NCI-H1930 (cell line): ENCODE measurements at regions not wholly inside any gene's neighbourhood (a gene's known extent, or its start where the extent isn't known, plus 50 kb on each side); places are given as distances from the start of the nearest gene placed in this dataset.
"Not testable (repeated sequence)": the region's sequence is repeated elsewhere in the genome, so short reads cannot be mapped to it uniquely, and the experiment has no call there.

Experiments used
- DNase-seq, 2 experiments: peaks; one replicate each; lab custom pipeline; 2025; lab: John Stamatoyannopoulos, UW

DNA sequence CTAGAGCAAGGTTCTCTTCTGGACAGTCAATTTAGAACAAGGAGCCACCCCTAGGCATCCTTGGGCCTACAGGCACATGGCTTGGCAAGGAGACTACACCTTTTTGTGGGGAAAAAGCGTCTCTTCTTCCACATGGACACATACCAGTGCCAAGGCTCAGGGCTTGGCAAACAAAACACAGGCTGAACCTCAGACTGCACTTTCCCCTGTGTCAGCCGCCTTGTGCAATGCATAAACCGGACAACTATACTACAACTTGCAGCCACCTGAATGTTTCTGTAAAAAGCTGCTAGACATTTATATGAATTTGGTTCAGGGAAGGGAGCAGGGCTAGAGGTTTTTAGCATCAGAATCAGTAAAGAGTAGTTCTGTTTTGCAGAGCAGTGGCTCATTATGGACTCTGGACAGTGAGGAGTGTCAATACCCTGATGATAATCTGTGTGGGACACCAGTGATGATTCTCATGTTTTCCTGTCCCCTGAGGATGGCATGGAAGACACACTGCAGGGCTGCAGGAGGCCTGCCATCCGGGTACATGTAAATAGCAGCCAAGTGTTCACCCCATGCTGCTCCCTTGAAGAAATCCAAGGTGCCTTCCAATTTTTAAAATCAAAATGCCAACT is 118.9 kb downstream of the GATA3 start:
- DNase-seq = no peak

DNA sequence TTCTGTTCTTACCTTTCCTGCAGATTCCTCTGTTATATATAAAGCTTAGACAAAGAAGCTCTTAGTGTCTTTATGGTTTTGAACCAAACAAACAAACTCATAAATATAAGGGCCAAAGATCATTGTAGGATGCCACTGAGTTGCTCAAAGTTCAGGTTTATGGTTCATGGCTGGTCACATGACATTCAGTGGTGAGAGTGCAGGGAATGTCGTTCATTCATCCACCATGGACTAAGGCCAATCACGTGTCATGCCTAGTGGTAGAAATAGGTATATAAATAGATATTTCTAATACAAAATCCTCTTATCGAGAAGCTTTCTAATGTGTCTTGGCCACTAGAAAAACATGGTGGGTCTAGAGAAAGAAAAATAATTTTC is 119.4 kb downstream of the GATA3 start:
- no peak for DNase-seq

DNA sequence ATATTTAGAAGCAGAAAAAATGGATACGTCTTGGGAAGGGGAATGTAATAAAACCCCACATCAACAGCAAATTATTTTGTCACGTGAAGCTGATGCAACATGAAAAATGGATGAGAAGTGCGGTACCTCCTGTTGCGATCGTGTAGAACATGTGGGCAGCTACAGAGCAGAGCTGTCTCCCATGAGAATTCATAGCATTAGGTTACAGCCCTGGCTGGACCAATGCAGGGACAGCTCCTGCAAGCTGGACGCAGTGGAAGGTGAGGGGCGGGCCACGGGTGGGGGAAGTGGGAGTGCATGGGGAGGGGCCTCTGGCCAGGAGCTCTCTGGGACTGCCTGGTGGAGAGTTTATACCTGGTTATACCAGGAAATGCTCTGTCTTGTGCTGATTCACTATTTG is 120.3 kb downstream of the GATA3 start:
- peak in 1 of 2 experiments; percentile 0 for DNase-seq

DNA sequence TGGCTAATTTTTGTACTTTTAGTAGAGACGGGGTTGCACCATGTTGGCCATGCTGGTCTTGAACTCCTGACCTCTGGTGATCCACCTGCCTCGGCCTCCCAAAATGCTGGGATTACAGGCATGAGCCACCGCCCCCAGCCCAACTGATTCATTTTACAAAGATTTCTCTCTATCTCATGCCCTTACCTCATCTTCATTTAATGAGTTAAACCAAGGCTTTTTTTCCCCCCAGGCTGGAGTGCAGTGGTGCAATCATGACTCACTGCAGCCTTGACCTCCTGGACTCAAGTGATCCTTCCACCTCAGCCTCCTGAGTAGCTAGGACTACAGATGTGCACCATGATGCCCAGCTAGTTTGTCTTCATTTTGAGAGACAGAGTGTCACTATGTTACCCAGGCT is 123.0 kb downstream of the GATA3 start:
- not testable (repeated sequence) for DNase-seq

DNA sequence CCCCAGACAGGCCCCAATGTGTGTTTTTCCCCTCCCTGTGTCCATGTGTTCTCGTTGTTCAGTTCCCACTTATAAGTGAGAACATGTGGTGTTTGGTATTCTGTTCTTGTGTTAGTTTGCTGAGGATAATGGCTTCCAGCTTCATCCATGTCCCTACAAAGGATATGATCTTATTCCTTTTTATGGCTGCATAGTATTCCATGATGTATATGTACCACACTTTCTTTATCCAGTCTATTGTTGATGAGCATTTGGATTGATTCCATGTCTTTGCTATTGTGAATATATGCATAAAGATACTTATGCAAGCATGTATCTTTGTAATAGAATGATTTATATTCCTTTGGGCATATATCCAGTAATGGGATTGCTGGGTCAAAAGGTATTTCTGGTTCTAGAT is 125.3 kb downstream of the GATA3 start:
- DNase-seq = not testable (repeated sequence)

DNA sequence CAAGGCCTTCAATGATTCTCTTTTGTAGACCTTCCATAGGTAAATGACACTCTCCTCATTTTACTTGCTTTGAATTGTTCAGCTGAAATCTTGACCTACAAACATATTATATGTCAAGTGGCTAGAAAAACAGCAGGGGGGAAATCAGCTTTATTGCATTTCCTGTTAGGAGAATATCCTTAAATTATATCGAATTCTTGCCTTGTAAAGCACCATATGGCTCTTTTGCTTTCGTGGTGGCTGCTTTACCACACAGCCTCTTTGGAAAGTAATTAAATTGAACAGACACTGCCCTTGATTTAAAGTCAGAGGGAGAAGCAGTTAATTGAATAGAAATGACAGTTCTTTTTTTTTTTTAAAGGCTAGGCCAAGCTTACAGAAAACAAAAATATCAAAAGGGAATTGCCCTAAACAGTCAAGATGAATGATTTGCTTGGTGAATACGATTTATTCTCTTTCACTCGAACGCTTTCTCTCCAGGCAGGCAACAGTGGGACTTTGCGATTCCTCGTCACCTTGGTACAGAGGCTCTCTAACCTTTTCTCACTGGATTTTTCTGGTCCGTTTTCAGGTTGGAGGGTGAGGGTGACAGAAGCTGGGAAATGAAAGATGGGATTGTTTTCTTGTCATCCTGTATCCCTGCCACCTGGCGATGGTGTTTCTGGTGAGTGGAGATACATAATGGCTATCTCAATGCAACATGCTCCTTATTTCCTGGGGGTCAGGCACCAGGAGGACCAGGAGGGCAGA is 126.0 kb downstream of the GATA3 start:
- no peak for DNase-seq

DNA sequence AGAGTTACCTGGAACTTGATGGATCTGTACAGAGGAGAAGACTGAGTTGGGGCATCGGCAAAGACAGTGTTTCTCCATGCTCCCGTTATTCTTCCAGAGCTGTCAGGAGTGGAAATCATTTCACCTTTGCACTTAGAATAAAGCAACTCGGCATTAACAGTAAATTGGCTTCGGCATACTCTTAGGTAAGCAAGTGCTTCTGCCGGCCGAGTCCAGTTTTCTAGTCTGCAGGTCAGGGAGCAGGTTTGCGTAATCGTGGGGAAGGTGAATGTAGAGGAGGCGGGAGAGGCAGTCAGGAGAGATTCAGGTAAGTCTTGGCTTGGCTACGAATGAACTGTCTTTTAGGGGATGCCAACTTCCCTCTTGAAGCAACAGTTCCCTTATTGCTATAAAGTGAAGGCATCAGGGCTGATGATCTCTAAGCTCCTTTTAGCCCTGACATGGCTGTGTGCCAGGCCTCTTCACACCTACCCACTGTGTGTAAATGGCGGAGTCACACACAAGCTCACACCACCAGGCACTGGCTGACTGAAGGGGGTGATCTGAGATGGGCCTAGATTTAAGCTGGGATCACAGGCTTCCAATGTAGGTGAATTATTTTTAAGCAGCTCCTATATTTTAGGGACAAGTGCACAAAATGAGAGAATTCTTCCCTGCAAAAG is 127.1 kb downstream of the GATA3 start:
- no peak for DNase-seq

DNA sequence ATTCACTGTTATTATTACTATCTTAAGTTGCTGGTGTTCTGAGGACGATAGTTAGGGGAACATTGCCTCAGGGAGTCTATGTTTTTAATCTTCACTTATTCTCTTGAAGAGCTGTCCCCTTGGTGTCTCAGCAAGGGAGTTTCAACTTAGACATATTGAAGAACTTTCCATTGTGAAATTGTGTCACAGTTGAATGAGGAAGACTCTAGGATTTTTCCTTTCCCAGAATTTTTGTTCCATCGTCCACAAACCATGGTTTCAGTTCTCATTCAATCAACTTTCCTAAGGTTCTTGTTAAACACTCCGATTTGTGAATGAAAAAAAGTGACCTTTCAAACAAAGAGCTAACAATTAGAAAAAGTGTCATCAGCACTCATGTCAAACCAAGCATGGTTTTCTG is 128.3 kb downstream of the GATA3 start:
- DNase-seq = no peak

DNA sequence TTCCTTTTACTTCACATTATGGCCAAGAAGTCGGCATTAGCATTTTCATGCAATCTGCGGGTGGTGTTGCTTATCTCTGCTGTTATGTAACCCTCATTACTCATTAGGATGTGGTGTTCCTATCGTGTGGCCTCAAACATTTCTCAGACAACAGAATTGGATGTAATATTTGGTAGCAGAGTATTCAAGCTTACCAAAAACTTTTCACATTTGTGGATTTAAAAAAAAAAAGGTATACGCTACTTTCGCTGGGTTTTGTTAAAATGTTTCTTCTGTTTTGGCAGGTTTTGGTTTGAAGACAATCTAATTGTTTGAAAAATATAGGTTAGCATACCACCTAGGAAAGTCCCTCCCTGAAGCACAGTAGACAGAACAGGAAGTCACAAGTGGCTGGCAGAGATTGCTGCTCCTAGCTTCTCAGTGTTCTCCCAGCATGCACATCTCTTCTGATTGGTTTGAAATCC is 128.8 kb downstream of the GATA3 start:
- DNase-seq = no peak

DNA sequence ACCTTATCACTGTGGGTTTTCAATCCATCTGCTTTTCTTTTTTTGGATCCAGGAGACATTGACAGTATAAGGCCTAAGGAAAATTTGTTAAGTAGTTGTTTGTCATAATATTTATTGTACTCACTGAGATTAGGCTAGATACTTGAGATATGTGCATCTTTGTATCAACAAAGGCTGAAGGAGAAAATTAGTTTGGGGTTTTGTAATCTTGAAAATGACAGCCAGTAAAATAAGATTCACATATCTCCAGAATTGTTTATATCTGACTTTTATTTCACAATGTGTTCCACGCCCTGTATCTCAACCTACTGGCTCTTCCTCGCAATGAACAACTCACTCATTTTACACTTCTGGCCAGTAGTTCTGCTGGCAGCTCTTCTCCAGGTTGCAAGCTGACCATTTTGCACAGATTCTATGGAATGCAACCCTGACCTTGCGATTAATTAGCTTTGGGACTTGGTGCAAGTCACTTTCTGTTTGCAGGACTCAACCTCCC is 132.7 kb downstream of the GATA3 start:
- DNase-seq = no peak

DNA sequence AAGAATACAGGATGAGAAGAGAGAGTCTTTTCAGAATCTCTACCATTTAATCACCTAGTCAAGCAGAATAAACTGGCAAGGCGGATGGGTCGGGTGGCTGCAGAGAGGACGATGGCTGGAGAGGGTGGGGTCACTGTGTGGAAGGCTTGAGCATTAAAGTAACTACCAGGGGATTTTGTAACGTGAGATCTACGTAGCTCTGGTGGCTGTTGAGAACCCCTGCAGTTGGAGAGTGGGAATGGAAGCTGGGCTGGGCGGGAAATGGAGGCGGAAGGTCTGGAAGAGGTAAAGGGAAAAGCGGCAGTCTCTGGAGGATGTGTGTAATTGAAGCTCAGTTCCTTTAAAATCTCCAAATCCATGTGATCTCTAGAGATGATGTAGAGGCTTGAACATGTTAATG is 135.0 kb downstream of the GATA3 start:
- no peak for DNase-seq

DNA sequence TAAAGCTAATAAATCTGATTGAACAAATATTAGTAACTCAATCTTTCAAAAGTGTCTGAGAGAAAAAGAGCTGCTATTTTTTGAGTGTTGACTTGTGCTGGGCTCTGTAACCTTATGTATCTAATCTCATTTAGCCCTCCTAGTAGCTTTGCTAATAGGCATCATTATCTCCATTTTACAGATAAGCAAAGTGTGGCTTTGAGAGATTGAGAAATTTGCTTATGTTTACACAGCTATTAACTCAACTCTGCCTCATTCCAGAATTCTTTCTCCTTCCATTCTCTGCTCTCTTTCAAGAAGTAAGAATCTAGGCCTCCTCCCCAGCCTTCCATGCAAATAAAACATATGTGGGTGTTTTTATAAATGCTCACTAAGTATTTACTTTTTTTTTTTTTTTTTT is 137.8 kb downstream of the GATA3 start:
- no peak for DNase-seq

DNA sequence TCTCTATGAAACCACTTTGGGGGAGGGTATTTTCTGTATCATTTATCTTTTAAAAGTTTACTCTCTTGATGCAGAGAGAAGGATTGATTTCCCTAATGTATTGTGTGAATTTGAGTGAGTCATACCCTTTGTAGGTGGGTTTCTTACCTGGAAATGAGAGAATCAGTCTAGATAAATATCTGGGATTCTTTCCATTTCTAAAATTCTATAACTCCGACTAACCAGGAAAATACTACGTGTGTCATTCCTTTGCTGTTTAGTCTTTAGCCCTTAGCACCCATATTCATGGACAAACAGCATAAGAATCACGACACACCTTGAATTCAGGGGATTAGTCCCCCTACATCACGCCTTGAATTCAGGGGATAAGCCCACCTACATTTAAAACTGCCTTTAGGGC is 139.1 kb downstream of the GATA3 start:
- no peak for DNase-seq

DNA sequence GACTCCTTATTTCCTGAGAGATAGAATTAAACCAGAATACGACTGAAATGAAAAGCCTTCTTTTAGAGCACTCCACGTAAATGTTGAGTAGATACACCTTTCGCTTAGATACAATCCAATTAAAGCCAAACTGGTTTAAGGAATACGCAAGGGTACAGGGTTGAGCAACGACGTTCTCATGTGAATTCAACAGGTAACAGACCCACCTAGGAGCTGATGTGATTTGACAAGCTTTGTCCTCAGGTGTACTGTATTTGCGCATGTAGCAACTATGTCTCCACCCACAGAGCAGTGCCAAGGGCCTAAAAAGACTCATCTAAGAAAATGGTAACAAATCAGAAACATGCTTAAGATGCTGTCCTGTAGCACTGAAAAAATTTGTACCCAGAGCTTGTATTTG is 139.6 kb downstream of the GATA3 start:
- no peak for DNase-seq

DNA sequence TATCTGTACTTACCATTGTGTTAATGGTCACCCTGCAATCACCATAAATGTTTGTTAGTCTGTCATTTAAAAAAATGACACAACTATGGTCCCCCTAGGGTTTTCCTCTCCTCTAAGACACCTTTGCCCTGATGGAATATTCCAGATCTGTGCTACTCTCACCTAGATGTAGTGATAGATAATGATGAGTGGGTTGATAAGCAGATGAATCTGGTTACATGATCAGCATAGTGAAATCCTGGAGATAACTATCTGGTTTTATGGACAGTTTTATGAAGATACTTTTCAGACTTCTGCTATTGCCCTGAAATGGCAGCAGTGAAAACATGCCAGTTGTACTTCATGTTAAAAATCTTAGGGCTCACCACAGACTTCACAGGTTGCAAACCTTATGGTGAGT is 152.4 kb downstream of the GATA3 start:
- no peak for DNase-seq

DNA sequence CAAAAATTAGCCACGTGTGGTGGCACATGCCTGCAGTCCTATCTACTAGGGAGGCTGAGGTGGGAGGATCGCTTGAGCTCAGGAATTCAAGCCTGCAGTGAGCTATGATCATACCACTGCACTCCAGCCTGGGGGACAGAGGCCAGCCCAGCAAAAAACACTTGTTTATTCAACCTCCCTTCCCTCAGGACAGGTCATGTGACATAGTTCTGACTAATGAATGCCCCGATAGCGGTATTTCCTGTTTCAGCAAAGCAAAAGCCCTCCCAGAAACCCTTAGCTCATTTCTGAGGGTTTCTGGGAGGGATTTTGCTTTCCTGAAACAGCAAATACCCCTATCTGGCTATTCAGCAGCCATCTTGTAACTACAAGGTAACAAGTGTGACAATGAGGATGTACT is 157.1 kb downstream of the GATA3 start:
- no peak for DNase-seq

DNA sequence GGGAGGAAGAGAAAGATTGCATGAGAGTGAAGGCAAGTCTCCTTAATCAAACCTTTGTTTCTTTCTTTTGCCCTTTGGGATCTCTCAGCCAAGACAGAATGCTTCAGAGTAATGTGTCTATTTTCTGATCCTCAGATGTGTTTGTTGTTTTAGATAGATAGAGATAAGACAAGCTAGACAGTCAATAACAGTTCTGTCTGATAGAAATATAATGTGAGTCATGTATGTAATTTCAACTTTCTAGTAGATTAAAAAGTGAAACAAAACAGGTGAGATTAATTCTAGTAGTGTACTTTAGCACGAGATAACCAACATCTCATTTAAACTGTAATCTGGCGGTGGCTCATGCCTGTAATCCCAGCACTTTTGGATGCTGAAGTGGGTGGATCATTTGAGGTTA is 159.2 kb downstream of the GATA3 start:
- DNase-seq = no peak

DNA sequence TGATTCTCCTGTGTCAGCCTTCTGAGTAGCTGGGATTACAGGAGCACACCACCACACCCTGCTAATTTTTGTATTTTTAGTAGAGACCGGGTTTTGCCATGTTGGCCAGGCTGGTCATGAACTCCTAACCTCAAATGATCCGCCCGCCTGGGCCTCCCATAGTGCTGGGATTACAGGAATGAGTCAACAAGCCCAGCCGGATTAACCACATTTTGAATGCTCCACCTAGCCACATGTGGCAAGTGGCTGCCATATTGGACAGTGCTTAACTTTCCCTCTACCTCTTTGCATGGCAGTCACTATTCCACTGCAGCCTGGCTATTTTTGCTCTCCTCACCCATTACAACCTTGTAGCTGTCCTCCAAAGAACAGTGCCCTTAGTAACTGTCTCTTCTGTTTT is 160.1 kb downstream of the GATA3 start:
- no peak for DNase-seq

DNA sequence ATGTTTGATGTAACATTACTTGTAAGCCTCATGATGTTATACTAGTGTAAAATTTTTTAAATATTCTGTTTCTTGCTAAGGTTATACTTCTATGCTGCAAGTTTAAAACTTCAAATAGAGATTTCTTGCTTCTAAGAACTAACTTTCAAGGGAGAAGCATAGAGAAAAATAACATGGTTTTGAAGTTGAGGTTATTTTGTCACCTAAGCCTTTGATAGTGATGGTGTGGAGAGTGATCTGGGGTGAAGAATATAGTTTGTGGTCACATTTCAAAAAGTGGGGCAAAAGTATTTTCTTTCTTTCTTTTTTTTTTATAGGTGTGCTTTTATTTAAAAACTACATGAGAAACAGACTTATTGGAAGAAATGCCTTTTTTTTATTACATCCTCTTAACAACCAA is 162.4 kb downstream of the GATA3 start:
- no peak for DNase-seq

DNA sequence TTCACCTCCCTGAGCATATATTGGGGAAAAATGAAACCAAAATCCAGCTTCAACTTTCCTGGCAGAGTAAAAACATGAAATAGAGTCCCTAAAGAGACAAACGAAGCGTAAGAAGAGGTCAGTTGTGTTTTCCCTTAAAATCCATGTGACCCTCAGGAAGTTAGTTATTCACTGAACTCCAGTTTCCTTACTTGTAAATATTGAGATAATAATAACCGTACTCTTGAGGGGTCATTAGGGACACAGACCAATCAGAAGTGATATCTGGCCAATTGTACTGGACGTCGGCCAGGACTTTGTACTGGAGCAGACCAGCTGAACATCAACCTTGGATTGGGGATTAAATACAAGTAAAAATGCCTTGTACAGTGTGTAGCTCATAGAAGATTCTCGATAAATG is 167.0 kb downstream of the GATA3 start:
- DNase-seq = no peak

DNA sequence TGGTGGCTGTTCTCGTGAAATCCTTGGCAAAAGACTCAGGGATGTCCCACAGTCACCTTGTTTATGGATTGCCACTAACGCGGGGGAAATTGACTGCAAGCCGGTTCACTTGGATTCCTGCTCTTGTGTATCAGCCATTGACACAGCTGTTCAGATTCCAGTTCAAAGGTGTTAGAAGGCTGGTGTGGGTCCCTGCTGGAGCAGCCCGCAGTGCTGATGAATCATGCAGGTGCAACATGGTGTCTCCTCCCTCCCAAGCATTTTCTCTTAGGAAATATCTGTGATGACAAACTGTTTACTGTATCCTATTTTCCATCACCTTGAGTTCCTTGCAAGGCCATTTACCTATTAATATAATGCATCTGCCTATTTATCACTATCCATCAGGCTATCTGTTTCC is 170.1 kb downstream of the GATA3 start:
- DNase-seq = no peak

DNA sequence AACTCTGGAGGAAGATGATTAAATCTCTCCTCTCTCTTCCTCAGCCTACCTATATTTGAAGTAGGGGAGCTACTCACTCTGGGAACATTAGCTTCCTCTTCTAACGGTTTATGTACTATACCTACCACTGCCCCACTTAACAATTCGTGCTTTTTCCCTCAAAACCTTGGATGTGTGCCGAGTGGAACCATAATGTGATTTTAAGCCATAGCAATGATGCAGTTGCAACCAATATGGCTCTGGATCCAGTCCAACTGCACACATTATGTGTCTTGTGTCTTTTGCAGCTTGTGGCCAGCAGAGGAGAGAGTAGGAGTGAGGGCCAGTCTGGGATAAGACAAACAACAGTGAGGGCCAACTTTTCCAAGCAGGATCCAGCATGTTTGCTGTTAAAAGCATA is 170.7 kb downstream of the GATA3 start:
- DNase-seq = no peak

DNA sequence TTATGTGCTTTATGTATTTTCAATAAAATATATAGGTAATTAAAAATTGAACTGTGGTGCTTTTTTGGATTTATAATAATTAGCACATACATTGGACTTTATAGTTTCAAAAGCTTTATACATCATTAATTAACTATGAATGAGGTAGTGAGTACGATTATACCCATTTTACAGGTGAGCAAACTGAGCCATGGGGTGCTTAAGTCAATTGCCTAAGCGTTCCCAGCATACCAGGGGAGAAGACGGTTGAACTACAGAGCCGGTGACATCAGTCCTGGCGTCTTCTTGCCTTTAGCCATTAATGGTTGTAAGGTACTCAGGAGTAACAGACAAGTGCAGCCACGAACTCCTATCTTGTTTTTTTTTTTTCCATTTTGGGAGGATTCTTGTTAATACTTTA is 172.8 kb downstream of the GATA3 start:
- no peak for DNase-seq
